ENCODE measurements at regions not wholly inside any gene's neighbourhood (a gene's known extent, or its start where the extent isn't known, plus 50 kb on each side); places are given as distances from the start of the nearest gene placed in this dataset.

GRCh38 chr1:166272155-166272554, 105.4 kb upstream of the FAM78B start:
- H2AFZ ChIP-seq (ENCODE audit: low read length), result no peak overlapping the region
- H3K9ac ChIP-seq (ENCODE audit: low read length), result no peak overlapping the region
- no peaks in the 10 kb centered on the region for H3K36me3 ChIP-seq (replicated peaks; ENCODE audit: insufficient read depth, low read length)
- H3K4me2 ChIP-seq (ENCODE audit: low read depth, low read length), result no peak overlapping the region
- H3K4me3 ChIP-seq (ENCODE audit: low read length), result no peak overlapping the region
- no peaks in the 10 kb centered on the region for H4K20me1 ChIP-seq (ENCODE audit: insufficient read depth, low read length)
- H3K27me3 ChIP-seq (replicated peaks; ENCODE audit: insufficient read depth, low read length), result no peaks in the 10 kb centered on the region
- H3F3A ChIP-seq (ENCODE audit: insufficient read depth, low read length), result no peaks in the 10 kb centered on the region
- H3K9me3 ChIP-seq (replicated peaks; ENCODE audit: insufficient read depth, low read length), result no peaks in the 10 kb centered on the region
- TF ChIP-seq EZH2 (optimal IDR thresholded peaks at IDR 0.05; ENCODE audit: low read depth, low read length) (no peak), CTCF (IDR thresholded peaks at IDR 0.05; ENCODE audit: low read length) (no peak), EZH2phosphoT487 (IDR thresholded peaks at IDR 0.05; ENCODE audit: low read length) (no peak)
- H3K27ac ChIP-seq (ENCODE audit: low read length), result no peak overlapping the region
- no peaks in the 10 kb centered on the region for H3K79me2 ChIP-seq (ENCODE audit: low read length)
- DNase-seq, result no peak
- no peaks in the 10 kb centered on the region for H3K4me1 ChIP-seq (ENCODE audit: low read length)
- no peaks in the 10 kb centered on the region for H3K9me2 ChIP-seq (replicated peaks; ENCODE audit: insufficient read depth, low read length)

GRCh38 chr1:166272851-166273250, 106.0 kb upstream of the FAM78B start:
- DNase-seq, result no peak
- Histone ChIP-seq H2AFZ (ENCODE audit: low read length) (no peak overlapping the region), H3K27me3 (replicated peaks; ENCODE audit: insufficient read depth, low read length) (no peaks in the 10 kb centered on the region), H3K9me3 (replicated peaks; ENCODE audit: insufficient read depth, low read length) (no peaks in the 10 kb centered on the region), H3K36me3 (replicated peaks; ENCODE audit: insufficient read depth, low read length) (no peaks in the 10 kb centered on the region), H3K27ac (ENCODE audit: low read length) (no peak overlapping the region), H3K4me3 (ENCODE audit: low read length) (no peak overlapping the region), H3K4me2 (ENCODE audit: low read depth, low read length) (no peak overlapping the region), H3K4me1 (ENCODE audit: low read length) (no peaks in the 10 kb centered on the region), H3K9ac (ENCODE audit: low read length) (no peak overlapping the region), H4K20me1 (ENCODE audit: insufficient read depth, low read length) (no peaks in the 10 kb centered on the region), H3F3A (ENCODE audit: insufficient read depth, low read length) (no peaks in the 10 kb centered on the region), H3K9me2 (replicated peaks; ENCODE audit: insufficient read depth, low read length) (no peaks in the 10 kb centered on the region), H3K79me2 (ENCODE audit: low read length) (no peaks in the 10 kb centered on the region)
- TF ChIP-seq CTCF (IDR thresholded peaks at IDR 0.05; ENCODE audit: low read length) (no peak), EZH2 (optimal IDR thresholded peaks at IDR 0.05; ENCODE audit: low read depth, low read length) (no peak), EZH2phosphoT487 (IDR thresholded peaks at IDR 0.05; ENCODE audit: low read length) (no peak)

- Histone ChIP-seq H3K4me2 (ENCODE audit: low read depth, low read length) (no peak overlapping the region), H3K9me2 (replicated peaks; ENCODE audit: insufficient read depth, low read length) (no peaks in the 10 kb centered on the region), H3K9ac (ENCODE audit: low read length) (no peak overlapping the region), H3K79me2 (ENCODE audit: low read length) (no peaks in the 10 kb centered on the region), H3K4me1 (ENCODE audit: low read length) (no peaks in the 10 kb centered on the region), H3K4me3 (ENCODE audit: low read length) (no peak overlapping the region), H3K27me3 (replicated peaks; ENCODE audit: insufficient read depth, low read length) (no peaks in the 10 kb centered on the region), H2AFZ (ENCODE audit: low read length) (no peak overlapping the region), H3K27ac (ENCODE audit: low read length) (no peak overlapping the region), H3K9me3 (replicated peaks; ENCODE audit: insufficient read depth, low read length) (no peaks in the 10 kb centered on the region), H4K20me1 (ENCODE audit: insufficient read depth, low read length) (no peaks in the 10 kb centered on the region), H3K36me3 (replicated peaks; ENCODE audit: insufficient read depth, low read length) (no peaks in the 10 kb centered on the region), H3F3A (ENCODE audit: insufficient read depth, low read length) (no peaks in the 10 kb centered on the region)
- TF ChIP-seq EZH2phosphoT487 (IDR thresholded peaks at IDR 0.05; ENCODE audit: low read length), result no peak
- no peak for TF ChIP-seq EZH2 (optimal IDR thresholded peaks at IDR 0.05; ENCODE audit: low read depth, low read length)
- no peak for TF ChIP-seq CTCF (IDR thresholded peaks at IDR 0.05; ENCODE audit: low read length)
- DNase-seq, result no peak
Measured at GRCh38 chr1:166273618-166274017, 106.8 kb upstream of the FAM78B start.

All from MM.1S (cell line).